DOHH2 (cell line): ENCODE measurements at regions not wholly inside any gene's neighbourhood (a gene's known extent, or its start where the extent isn't known, plus 50 kb on each side); places are given as distances from the start of the nearest gene placed in this dataset.

Source experiments
- CTCF ChIP-seq: fragments of 200-600 bp; sonication (generic); IDR thresholded peaks from one replicate; pipeline ENCODE4 v1.5.1; 2014; ENCODE audit warnings: antibody characterized with exemption, mild to moderate bottlenecking, low read depth, low read length; ENCODE audit not compliant: poor library complexity, severe bottlenecking
- EZH2phosphoT487 ChIP-seq: fragments of 200-600 bp; sonication (generic); IDR thresholded peaks from 2 replicates; pipeline ENCODE4 v1.6.1; 2017; ENCODE audit warnings: borderline replicate concordance, mild to moderate bottlenecking, antibody characterized with exemption, low read length, moderate library complexity, mixed read lengths

GRCh38 chr11:70597751-70598625 lies 199.7 kb downstream of the CTTN start:
- TF ChIP-seq CTCF (no peak), EZH2phosphoT487 (no peak)
